Upper lobe of right lung (tissue), 1 donor: ENCODE measurements at regions not wholly inside any gene's neighbourhood (a gene's known extent, or its start where the extent isn't known, plus 50 kb on each side); places are given as distances from the start of the nearest gene placed in this dataset.

Experiments
- ATAC-seq: fragments of 200-7000 bp; cut with Tn5 transposase; one replicate; pipeline ENCODE4 v1.9.1; 2020; ENCODE audit warnings: mild to moderate bottlenecking, moderate library complexity
- DNase-seq: peaks from one replicate; pipeline ENCODE4 v3.0.0-alpha.2; 2020
- H3K27ac ChIP-seq: fragments of 200-600 bp; one replicate; pipeline ENCODE4 v1.8.0; 2022
- H3K27me3 ChIP-seq: fragments of 200-600 bp; one replicate; pipeline ENCODE4 v1.8.0; 2022; ENCODE audit warnings: mild to moderate bottlenecking
- H3K36me3 ChIP-seq: fragments of 200-600 bp; one replicate; pipeline ENCODE4 v1.8.0; 2022
- H3K4me1 ChIP-seq: fragments of 200-600 bp; one replicate; pipeline ENCODE4 v1.8.0; 2022
- H3K4me3 ChIP-seq: fragments of 200-600 bp; one replicate; pipeline ENCODE4 v1.8.0; 2022; ENCODE audit warnings: mild to moderate bottlenecking
- H3K9me3 ChIP-seq: fragments of 200-600 bp; one replicate; pipeline ENCODE4 v1.8.0; 2022
- intact Hi-C: fragments of 100-400 bp; cut with DNase I; formaldehyde crosslinking; loops from one replicate; pipeline ENCODE4 v1.11.0; 2022
- TF ChIP-seq, protein P1 (sequence below): fragments of 200-600 bp; IDR thresholded peaks from one replicate; pipeline ENCODE4 v1.8.0; 2022; ENCODE audit warnings: antibody characterized with exemption
- donor health status: DM: no; HTN: yes; CAD: no; lungs with severe emphysema.

- no peaks in the 10 kb centered on the region for H3K36me3 ChIP-seq
- ATAC-seq: no peak
- intact Hi-C loops: no loop called here
- no peak overlapping the region for H3K4me3 ChIP-seq
- TF ChIP-seq, protein P1, sequence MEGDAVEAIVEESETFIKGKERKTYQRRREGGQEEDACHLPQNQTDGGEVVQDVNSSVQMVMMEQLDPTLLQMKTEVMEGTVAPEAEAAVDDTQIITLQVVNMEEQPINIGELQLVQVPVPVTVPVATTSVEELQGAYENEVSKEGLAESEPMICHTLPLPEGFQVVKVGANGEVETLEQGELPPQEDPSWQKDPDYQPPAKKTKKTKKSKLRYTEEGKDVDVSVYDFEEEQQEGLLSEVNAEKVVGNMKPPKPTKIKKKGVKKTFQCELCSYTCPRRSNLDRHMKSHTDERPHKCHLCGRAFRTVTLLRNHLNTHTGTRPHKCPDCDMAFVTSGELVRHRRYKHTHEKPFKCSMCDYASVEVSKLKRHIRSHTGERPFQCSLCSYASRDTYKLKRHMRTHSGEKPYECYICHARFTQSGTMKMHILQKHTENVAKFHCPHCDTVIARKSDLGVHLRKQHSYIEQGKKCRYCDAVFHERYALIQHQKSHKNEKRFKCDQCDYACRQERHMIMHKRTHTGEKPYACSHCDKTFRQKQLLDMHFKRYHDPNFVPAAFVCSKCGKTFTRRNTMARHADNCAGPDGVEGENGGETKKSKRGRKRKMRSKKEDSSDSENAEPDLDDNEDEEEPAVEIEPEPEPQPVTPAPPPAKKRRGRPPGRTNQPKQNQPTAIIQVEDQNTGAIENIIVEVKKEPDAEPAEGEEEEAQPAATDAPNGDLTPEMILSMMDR: no peak
- H3K27me3 ChIP-seq: no peaks in the 10 kb centered on the region
- H3K27ac ChIP-seq: no peak overlapping the region
- H3K9me3 ChIP-seq: no peaks in the 10 kb centered on the region
- H3K4me1 ChIP-seq: no peaks in the 10 kb centered on the region
- no peak for DNase-seq
These were observed 164.0 kb upstream of the CIBAR2 start for GRCh38 chr16:85276258-85276657.

GRCh38 chr16:85276721-85277120 lies 164.4 kb upstream of the CIBAR2 start:
- no peaks in the 10 kb centered on the region for H3K36me3 ChIP-seq
- ATAC-seq (no peak), DNase-seq (no peak)
- no peaks in the 10 kb centered on the region for H3K4me1 ChIP-seq
- H3K27me3 ChIP-seq: no peaks in the 10 kb centered on the region
- TF ChIP-seq, protein P1: no peak
- H3K4me3 ChIP-seq: no peak overlapping the region
- H3K27ac ChIP-seq: no peak overlapping the region
- intact Hi-C loops: no loop called here
- H3K9me3 ChIP-seq: no peaks in the 10 kb centered on the region

DNA sequence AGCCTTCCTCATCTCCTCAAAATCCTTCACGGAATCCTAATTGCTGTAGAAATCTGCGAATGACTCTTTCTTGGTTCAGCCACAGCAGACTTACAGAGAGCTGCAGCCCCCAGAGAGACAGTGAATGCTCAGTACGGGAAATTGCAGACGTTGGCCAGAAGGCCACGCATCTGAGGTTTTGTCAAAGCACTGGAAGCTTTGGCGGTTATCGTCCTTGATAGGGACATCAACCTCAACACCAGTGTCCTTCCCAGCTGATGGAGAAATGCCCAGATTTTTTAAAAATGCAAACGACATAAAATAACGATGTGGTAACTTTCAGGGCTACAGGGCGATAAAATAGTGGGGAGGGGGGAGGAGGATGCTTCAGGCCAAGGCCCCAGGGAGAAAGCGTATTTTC lies 166.6 kb upstream of the CIBAR2 start:
- ATAC-seq (no peak), DNase-seq (no peak)
- Histone ChIP-seq H3K4me1 (no peaks in the 10 kb centered on the region), H3K36me3 (no peaks in the 10 kb centered on the region), H3K4me3 (no peak overlapping the region), H3K27ac (no peak overlapping the region), H3K27me3 (no peaks in the 10 kb centered on the region), H3K9me3 (no peaks in the 10 kb centered on the region)
- TF ChIP-seq, protein P1: no peak
- intact Hi-C loops: no loop called here

- Histone ChIP-seq H3K27ac (no peak overlapping the region), H3K27me3 (no peaks in the 10 kb centered on the region), H3K9me3 (no peaks in the 10 kb centered on the region), H3K36me3 (no peaks in the 10 kb centered on the region), H3K4me1 (no peaks in the 10 kb centered on the region), H3K4me3 (no peak overlapping the region)
- intact Hi-C loops: no loop called here
- no peak for ATAC-seq
- TF ChIP-seq, protein P1: no peak
- DNase-seq: no peak
These were observed 167.1 kb upstream of the CIBAR2 start for GRCh38 chr16:85279402-85279801.

DNA sequence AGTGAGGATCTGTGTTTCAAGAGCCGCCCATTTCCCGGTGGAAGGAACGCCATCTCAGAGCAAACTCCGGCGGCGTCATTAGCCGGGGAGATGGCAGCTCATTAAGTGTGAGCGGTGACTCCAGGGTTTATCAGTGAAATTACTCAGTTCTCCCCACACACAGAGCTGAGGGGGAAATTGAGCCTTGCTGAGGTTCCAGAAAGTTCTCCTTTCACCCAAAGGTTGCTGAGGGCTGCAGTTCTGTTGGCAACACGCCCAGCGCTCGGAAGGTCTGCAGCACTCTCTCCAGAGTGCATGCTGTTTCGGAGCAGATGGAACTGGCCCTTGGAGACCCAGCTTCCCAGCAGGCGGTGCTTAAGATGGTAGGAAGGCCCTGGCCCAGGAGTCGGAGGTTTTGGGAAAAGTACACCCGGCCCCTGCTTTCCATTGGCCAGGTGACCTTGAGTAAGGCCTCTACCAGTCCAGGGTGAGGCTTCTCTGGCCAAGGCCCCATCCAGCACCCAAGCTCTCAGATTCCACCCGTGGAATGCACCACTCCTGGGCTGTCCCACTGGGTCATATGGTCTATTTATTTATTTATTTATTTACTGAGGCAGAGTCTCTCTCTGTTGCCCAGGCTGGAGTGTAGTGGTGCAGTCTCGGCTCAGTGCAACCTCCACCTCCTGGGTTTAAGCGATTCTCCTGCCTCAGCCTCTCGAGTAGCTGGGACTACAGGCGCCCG lies 167.7 kb upstream of the CIBAR2 start:
- Histone ChIP-seq H3K36me3 (no peaks in the 10 kb centered on the region), H3K27ac (peak overlapping the region; percentile 11), H3K4me3 (no peak overlapping the region), H3K4me1 (no peaks in the 10 kb centered on the region), H3K9me3 (no peaks in the 10 kb centered on the region), H3K27me3 (no peaks in the 10 kb centered on the region)
- TF ChIP-seq, protein P1: no peak
- ATAC-seq: peak; percentile 8
- intact Hi-C loops: no loop called here
- no peak for DNase-seq

GRCh38 chr16:85281181-85281580 lies 168.9 kb upstream of the CIBAR2 start:
- no peaks in the 10 kb centered on the region for H3K27me3 ChIP-seq
- intact Hi-C loops: no loop called here
- DNase-seq: no peak
- no peak overlapping the region for H3K4me3 ChIP-seq
- no peak overlapping the region for H3K27ac ChIP-seq
- H3K36me3 ChIP-seq: no peaks in the 10 kb centered on the region
- ATAC-seq: no peak
- H3K9me3 ChIP-seq: no peaks in the 10 kb centered on the region
- TF ChIP-seq, protein P1: no peak
- H3K4me1 ChIP-seq: no peaks in the 10 kb centered on the region
